GM10248 (cell line): ENCODE measurements at regions not wholly inside any gene's neighbourhood (a gene's known extent, or its start where the extent isn't known, plus 50 kb on each side); places are given as distances from the start of the nearest gene placed in this dataset.
A peak's percentile ranks its signal among the peaks of the same experiment; 100 is the strongest.

Experiments used
- CTCF ChIA-PET: fragments of 300-600 bp; sonication (Branson Sonifier 250); formaldehyde crosslinking; extraction: SDS; loops from one replicate; lab custom pipeline; 2021; ENCODE audit warnings: antibody characterized with exemption; lab: Yijun Ruan, JAX
- POLR2A ChIA-PET: fragments of 350-650 bp; sonication (Branson Sonifier 250); formaldehyde crosslinking; extraction: SDS; loops from one replicate; lab custom pipeline; 2020; ENCODE audit warnings: antibody characterized with exemption; lab: Yijun Ruan, JAX
- DNase-seq: peaks from one replicate; pipeline ENCODE4 v3.0.0; 2012; ENCODE audit errors: extremely low spot score
- TF ChIP-seq, protein P1 (sequence below): IDR thresholded peaks from 2 replicates; pipeline ENCODE4 v1.5.1; 2012; ENCODE audit warnings: mild to moderate bottlenecking, low read depth; ENCODE audit errors: extremely low read depth, missing control alignments, control extremely low read depth

DNA sequence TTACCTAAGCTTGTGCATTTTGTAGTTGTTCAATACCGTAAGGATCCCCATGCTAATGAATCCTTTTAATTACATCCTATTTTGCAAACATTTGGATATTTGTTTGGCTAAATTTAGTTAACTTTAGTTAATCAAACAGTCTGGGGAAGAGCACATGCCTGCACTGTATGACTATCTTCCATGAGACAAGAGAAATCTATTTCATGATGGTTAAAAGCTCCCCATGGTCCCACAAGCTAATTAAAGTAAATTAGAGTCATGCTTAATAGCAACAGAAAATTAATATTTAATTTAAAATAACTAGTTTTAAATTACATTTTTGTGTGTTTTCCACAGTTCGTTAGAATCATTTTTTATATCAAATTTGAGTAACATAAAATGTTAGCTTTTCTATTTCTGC, 95.4 kb upstream of the S1PR1 start:
- CTCF ChIA-PET = interaction anchor here (0.7 to 1.4 kb wide), 6 partner anchors 13 to 168 kb away, joined by 3 to 4 read pairs (median 3); no protein-coding TSS in a partner anchor
- TF ChIP-seq, protein P1, sequence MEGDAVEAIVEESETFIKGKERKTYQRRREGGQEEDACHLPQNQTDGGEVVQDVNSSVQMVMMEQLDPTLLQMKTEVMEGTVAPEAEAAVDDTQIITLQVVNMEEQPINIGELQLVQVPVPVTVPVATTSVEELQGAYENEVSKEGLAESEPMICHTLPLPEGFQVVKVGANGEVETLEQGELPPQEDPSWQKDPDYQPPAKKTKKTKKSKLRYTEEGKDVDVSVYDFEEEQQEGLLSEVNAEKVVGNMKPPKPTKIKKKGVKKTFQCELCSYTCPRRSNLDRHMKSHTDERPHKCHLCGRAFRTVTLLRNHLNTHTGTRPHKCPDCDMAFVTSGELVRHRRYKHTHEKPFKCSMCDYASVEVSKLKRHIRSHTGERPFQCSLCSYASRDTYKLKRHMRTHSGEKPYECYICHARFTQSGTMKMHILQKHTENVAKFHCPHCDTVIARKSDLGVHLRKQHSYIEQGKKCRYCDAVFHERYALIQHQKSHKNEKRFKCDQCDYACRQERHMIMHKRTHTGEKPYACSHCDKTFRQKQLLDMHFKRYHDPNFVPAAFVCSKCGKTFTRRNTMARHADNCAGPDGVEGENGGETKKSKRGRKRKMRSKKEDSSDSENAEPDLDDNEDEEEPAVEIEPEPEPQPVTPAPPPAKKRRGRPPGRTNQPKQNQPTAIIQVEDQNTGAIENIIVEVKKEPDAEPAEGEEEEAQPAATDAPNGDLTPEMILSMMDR = no peak
- DNase-seq = no peak
- POLR2A ChIA-PET = no interaction called here

DNA sequence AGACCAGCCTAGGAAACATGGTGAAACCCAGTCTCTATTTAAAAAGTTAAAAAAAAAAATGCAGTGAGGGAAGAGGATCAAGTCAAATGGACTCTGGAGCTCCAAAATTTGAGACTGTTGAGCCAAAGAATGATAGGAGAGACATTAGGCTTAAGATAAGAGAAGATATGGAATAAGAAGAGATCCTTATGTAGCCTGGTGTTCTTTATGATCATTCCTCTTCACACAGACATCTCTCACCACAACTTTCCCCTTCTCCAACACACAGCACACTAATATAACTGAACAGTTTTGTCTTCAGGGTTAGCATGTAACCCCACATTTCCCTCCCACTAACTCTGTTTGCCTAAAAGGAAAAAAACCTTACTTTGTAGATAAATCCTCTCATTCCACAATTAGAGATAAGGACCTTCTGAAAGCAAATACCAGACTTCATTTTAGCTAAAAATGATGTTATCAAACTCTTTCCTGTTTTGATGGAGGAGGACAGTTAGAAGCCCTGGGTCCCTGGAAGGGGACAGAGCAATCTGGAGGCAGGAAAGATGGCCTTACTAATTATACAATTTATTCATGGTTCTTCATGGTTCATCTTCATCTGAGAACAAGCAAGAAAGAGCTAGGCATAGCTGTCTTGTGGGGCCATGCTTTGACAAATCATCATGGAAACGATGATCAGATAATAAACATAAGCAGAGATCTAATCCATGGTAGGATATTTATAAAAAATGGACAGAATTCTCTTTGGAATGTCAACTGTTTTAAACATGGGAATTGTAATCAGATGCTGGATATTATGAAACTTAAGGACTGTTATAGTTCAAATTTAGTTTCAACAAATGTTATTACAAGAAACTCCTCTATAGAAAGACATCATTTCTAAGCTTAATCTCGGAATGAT, 96.7 kb upstream of the S1PR1 start:
- ChIA-PET CTCF (interaction anchor here (0.9 to 4.3 kb wide), 8 partner anchors 10 to 151 kb away, joined by 3 to 21 read pairs (median 5); no protein-coding TSS in a partner anchor), POLR2A (no interaction called here)
- TF ChIP-seq, protein P1 = no peak
- DNase-seq = no peak

DNA sequence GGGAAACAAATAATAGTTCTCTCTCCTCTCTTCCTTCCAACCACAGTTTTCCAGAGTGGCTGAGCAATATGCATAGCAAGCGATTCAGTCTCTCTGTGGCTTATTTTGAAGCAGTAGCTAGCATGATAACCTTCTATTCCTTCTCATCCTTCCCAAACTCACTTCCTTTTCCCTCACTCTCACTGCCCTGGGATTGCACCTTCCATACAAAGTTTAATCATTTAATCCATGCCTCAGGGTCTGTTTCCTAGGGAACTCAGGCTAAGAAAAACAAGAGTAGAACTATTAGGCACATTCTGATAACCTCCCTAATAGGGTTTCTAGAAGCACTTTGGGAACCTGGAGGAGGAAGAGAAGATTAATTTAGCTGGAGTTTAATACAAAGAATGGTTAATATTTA, 97.7 kb upstream of the S1PR1 start:
- no peak for DNase-seq
- CTCF ChIA-PET = interaction anchor here (0.9 to 4.3 kb wide), 9 partner anchors 9 to 149 kb away, joined by 3 to 21 read pairs (median 6); no protein-coding TSS in a partner anchor
- POLR2A ChIA-PET = no interaction called here

DNA sequence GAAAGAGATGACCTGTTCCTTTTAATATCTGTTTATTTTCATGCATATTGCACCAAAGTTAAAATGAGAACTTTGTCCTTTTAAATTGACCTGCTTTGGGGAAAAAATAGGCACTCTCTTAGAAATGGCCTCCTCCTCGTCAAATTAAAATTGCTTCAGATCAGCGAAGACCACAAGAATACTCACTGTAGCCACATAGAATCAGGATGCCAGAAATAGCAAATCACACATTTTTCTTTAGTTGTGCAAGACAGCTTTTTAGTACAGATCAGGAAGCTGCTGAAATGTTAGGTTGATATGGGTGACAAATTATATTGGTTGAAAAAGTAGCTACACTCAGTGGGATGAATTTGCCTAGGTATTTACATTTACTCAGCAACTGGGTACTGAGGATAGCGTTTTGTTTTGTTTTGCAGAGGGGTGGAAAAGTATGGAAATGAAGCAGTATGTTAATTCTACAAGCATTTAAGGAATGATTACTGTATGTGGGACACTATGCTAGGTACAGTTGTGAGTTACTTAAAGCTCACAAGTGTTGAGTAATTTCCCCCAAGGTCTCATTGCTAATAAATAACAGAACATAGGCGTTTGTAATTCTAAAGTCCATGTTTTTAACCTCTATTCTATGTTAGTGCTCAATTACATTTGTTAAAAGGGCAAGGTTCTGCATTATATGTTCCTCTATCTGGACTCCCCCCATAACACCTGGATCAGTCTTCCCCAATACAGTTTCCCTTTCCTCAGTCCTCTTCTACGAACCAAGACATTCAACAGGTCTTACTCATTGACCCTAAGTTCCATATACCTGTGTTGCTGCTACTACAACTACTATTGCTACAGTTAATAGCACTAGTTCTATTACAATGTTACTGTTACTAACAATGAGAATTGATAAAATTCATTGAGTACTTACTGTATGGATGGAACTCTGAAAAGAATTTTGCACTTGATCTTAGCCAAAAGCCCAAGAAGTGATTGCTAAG, 99.4 kb upstream of the S1PR1 start:
- TF ChIP-seq, protein P1 = no peak
- no peak for DNase-seq
- ChIA-PET CTCF (interaction anchor here (0.9 to 4.3 kb wide), 15 partner anchors 7 to 153 kb away, joined by 3 to 21 read pairs (median 6); no protein-coding TSS in a partner anchor), POLR2A (no interaction called here)

More for the DNA sequence above, 97.7 kb upstream of the S1PR1 start:
- TF ChIP-seq, protein P1 = no peak

DNA sequence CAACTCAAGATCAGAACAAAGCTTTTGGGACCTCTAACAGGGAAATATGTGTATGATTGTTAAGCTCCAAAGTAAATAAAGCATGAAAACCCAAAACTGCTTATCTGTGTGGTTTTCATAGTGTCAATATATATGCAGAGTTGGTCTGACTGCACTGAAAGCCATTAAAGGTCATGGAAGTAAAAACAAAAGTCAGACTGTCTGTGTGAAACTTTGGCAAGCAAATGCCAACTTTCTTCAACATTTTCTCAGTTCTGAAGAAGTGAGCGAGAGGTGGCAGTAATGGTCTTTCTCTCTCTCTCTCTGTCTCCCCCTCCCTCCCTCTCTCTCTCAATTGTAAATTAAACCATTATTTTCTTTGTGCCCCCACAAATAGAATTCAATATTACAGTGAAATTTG, 100.1 kb upstream of the S1PR1 start:
- TF ChIP-seq, protein P1 = peak; percentile 31
- peak; percentile 15 for DNase-seq
- POLR2A ChIA-PET = no interaction called here
- CTCF ChIA-PET = interaction anchor here (1.0 to 4.3 kb wide), 12 partner anchors 11 to 154 kb away, joined by 3 to 21 read pairs (median 4); no protein-coding TSS in a partner anchor
